Urinary bladder (tissue), 3 donors: ENCODE measurements at regions not wholly inside any gene's neighbourhood (a gene's known extent, or its start where the extent isn't known, plus 50 kb on each side); places are given as distances from the start of the nearest gene placed in this dataset.

Experiments used
- DNase-seq: peaks from one replicate; pipeline ENCODE4 v3.0.0-alpha.2; 2015; ENCODE audit errors: extremely low spot score
- H3K27ac ChIP-seq: one replicate; pipeline ENCODE4 v1.5.1; 2013; ENCODE audit warnings: low read depth, mild to moderate bottlenecking, moderate library complexity
- H3K36me3 ChIP-seq: one replicate; pipeline ENCODE4 v1.6.1; 2013; ENCODE audit warnings: mild to moderate bottlenecking, moderate library complexity; ENCODE audit not compliant: insufficient read depth
- H3K4me1 ChIP-seq: one replicate; pipeline ENCODE4 v1.6.1; 2013; ENCODE audit warnings: mild to moderate bottlenecking, moderate library complexity; ENCODE audit not compliant: insufficient read depth
- H3K4me3 ChIP-seq: one replicate; pipeline ENCODE4 v1.5.1; 2013; ENCODE audit warnings: low read depth, low read length
- WGBS: extraction: QIAGEN DNeasy Blood & Tissue Kit; methylation state at CpG from one replicate; pipeline ENCODE4 v1.1.7; 2013; 5-methylcytosine and 5-hydroxymethylcytosine counted together
- donor health status: healthy with polysubstance abuse.
- donor health status: healthy.

- H3K4me3 ChIP-seq, result no peak overlapping the region
- WGBS, result 47% methylated on average over 1 of the region's 1 CpG
- DNase-seq, result no peak
- H3K4me1 ChIP-seq, result no peaks in the 10 kb centered on the region
- H3K27ac ChIP-seq, result no peak overlapping the region
- no peaks in the 10 kb centered on the region for H3K36me3 ChIP-seq
These were observed 176.6 kb upstream of the RAG2 start for GRCh38 chr11:36774603-36775002.

GRCh38 chr11:36763187-36763586 is 165.2 kb upstream of the RAG2 start:
- no peak for DNase-seq
- Histone ChIP-seq H3K36me3 (no peaks in the 10 kb centered on the region), H3K27ac (no peak overlapping the region), H3K4me1 (no peaks in the 10 kb centered on the region), H3K4me3 (no peak overlapping the region)
- 41% methylated on average over 1 of the region's 1 CpG for WGBS

DNA sequence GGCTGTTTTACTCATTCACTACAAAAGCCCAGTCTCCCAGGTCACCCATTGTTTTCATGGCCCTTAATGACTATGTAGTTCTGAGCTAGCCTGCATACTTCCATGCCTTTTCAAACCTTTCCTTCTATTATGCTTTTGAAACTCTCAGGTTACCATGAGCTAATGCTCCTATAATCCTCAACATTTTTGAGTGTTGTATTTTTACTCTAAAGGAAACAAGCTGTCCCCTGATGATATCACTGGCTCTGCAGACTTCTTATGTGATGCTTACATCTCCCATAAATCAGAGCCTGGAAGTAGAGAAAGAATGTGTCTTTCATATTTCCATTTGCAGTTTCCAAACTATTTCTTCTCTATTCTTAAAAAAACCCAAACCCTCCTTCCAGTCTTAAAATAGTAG is 159.0 kb upstream of the RAG2 start:
- H3K27ac ChIP-seq, result no peak overlapping the region
- no peak overlapping the region for H3K4me3 ChIP-seq
- no peaks in the 10 kb centered on the region for H3K4me1 ChIP-seq
- H3K36me3 ChIP-seq, result no peaks in the 10 kb centered on the region
- no peak for DNase-seq

DNA sequence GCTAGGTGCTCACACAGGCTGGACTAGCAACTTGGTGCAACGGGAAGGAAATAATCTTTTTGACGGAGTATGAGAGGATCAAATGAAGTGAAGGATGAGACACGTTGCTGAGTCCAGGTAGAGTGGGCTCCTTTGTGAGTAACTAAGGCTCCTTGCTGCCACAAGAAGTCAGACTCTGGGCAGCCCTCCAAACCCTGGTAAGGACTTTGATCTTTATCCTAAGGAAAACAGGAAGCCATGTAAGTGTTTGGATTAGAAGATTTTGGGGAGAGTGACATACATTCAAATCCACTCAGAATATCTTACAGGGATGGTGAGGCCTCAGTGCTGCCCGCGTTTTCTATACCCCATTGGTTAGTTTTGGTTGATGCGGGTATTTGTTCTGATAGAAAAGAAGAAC is 155.9 kb upstream of the RAG2 start:
- 66% methylated on average over 6 of the region's 6 CpGs for WGBS
- no peaks in the 10 kb centered on the region for H3K36me3 ChIP-seq
- H3K4me3 ChIP-seq, result no peak overlapping the region
- no peak for DNase-seq
- H3K4me1 ChIP-seq, result no peaks in the 10 kb centered on the region
- H3K27ac ChIP-seq, result no peak overlapping the region

- no peak for DNase-seq
- no peak overlapping the region for H3K4me3 ChIP-seq
- H3K27ac ChIP-seq, result no peak overlapping the region
- 76% methylated on average over 3 of the region's 3 CpGs for WGBS
- no peaks in the 10 kb centered on the region for H3K36me3 ChIP-seq
- no peaks in the 10 kb centered on the region for H3K4me1 ChIP-seq
These were observed 154.0 kb upstream of the RAG2 start for GRCh38 chr11:36751996-36752395.

DNA sequence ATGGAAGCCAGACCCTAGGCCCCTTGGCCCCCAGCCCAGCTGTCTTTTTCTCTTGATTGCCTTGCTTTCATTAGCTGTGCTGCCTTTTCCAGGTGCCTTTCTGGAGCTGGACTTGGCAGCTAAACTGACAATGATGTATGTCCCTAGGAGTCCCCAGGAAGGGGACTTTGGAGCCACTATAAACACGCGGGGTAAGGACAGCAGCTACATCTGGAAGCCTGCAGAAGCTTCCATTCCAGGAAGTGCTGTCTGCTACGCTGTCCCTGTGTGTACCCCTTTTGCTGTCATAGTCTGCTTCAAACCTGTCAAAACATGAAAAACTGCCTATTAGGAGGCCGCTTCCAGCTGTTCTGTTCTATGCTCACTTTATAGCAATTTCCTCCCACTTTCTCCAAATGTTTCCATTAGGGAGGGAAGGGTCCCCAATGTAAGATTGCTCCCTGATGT is 153.3 kb upstream of the RAG2 start:
- DNase-seq, result peak; percentile 21
- H3K36me3 ChIP-seq, result no peaks in the 10 kb centered on the region
- WGBS, result 48% methylated on average over 4 of the region's 4 CpGs
- H3K27ac ChIP-seq, result no peak overlapping the region
- H3K4me3 ChIP-seq, result no peak overlapping the region
- no peaks in the 10 kb centered on the region for H3K4me1 ChIP-seq

DNA sequence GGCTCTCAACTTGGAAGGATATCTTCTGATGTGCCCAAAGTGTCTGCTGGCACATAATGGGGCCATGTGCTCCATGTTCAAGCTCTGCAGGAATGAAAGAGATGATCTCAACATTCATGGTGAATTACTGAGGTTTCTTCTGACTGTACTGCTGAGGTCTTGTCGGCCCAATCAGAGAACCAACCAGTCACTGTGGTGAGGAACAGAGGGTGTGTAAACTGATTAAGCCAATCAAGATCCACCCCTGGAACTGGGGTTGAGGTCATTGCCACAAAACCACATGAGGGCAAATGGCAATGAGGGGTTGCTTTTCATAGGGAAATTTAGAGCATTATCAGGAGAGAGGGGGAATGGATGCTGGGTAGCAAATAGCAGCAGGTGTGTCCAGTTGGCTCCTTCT is 152.3 kb upstream of the RAG2 start:
- Histone ChIP-seq H3K4me3 (no peak overlapping the region), H3K36me3 (no peaks in the 10 kb centered on the region), H3K4me1 (no peaks in the 10 kb centered on the region), H3K27ac (no peak overlapping the region)
- no peak for DNase-seq
- WGBS, result 79% methylated on average over 1 of the region's 1 CpG

DNA sequence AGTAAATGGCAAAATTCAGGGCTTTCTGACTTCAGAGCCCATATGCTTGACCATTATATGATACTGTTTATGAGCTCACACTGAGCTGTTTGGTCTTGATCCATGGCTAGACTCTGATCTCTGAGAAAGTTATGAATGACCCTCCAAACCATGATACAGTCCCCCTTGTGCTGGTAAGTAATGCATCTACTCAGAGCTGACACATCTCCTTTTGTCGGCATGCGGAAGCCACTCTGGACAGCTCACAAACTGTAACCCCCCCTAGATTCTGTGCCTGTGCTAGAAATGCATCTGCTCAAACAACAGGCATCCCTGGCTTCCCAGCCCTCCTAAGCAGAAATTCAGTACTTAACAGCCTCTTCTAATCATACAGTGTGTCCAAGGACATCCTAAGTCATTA is 150.8 kb upstream of the RAG2 start:
- H3K27ac ChIP-seq, result no peak overlapping the region
- H3K4me1 ChIP-seq, result no peaks in the 10 kb centered on the region
- DNase-seq, result no peak
- WGBS, result 66% methylated on average over 2 of the region's 2 CpGs
- H3K4me3 ChIP-seq, result no peak overlapping the region
- no peaks in the 10 kb centered on the region for H3K36me3 ChIP-seq

DNA sequence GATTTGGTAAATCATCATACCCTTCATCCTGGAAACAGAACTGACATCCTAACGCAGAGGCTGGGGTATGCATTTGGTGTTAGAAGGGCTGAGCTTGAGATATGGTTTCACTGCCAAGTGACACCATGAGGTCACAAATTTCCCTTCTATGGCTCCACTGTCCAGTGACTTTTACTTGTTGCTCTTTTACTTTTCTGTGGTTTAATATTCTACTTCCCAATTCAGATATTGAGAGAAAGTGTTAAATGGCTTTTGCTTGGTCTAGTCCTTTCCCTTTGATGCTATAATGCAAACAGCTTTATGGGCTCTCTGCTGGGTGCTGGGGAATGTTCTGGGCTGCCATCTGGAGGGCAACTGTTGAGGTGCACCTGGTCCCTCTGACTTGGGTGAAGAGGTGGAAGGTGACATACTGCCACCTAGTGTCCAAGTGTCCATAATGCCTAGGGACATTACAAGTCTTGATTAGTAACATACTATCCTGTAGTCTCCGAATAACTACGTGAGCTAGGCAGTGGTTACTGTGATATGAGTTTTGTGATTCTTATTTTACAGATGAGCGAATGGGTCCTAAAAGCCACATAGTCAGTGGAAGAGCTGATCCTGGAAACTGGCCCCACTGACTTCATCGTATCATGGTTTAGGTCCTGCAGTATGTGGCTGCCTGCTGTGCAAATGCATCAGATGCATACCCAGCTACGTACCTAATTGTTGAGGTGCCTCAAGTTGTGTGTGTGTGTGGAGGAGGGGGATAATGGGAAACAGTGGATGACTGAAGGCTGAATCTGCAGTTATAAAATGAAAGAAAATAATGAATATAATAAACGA is 149.1 kb upstream of the RAG2 start:
- 43% methylated on average over 7 of the region's 7 CpGs for WGBS
- no peak overlapping the region for H3K27ac ChIP-seq
- no peaks in the 10 kb centered on the region for H3K36me3 ChIP-seq
- peak; percentile 78 for DNase-seq
- no peak overlapping the region for H3K4me3 ChIP-seq
- H3K4me1 ChIP-seq, result no peaks in the 10 kb centered on the region

- no peak for DNase-seq
- Histone ChIP-seq H3K4me1 (no peaks in the 10 kb centered on the region), H3K4me3 (no peak overlapping the region), H3K27ac (no peak overlapping the region), H3K36me3 (no peaks in the 10 kb centered on the region)
- WGBS, result 34% methylated on average over 11 of the region's 11 CpGs
These were observed 146.5 kb upstream of the RAG2 start for GRCh38 chr11:36744375-36745168.

GRCh38 chr11:36743039-36743438 is 145.0 kb upstream of the RAG2 start:
- H3K27ac ChIP-seq, result no peak overlapping the region
- no peak for DNase-seq
- 88% methylated on average over 2 of the region's 2 CpGs for WGBS

GRCh38 chr11:36741515-36741914 is 143.5 kb upstream of the RAG2 start:
- Histone ChIP-seq H3K4me1 (no peaks in the 10 kb centered on the region), H3K4me3 (no peak overlapping the region), H3K27ac (no peak overlapping the region), H3K36me3 (no peaks in the 10 kb centered on the region)
- no peak for DNase-seq

More at GRCh38 chr11:36743039-36743438, 145.0 kb upstream of the RAG2 start:
- Histone ChIP-seq H3K36me3 (no peaks in the 10 kb centered on the region), H3K4me3 (no peak overlapping the region), H3K4me1 (no peaks in the 10 kb centered on the region)

GRCh38 chr11:36738292-36738861 is 140.3 kb upstream of the RAG2 start:
- H3K4me3 ChIP-seq, result no peak overlapping the region
- H3K36me3 ChIP-seq, result no peaks in the 10 kb centered on the region
- 48% methylated on average over 3 of the region's 3 CpGs for WGBS
- no peaks in the 10 kb centered on the region for H3K4me1 ChIP-seq
- DNase-seq, result no peak
- no peak overlapping the region for H3K27ac ChIP-seq

- DNase-seq, result no peak
- 86% methylated on average over 3 of the region's 3 CpGs for WGBS
- Histone ChIP-seq H3K4me3 (no peak overlapping the region), H3K27ac (no peak overlapping the region), H3K4me1 (no peaks in the 10 kb centered on the region), H3K36me3 (no peaks in the 10 kb centered on the region)
These were observed 138.1 kb upstream of the RAG2 start for GRCh38 chr11:36736103-36736502.
